GM19438 (cell line): ENCODE measurements at regions not wholly inside any gene's neighbourhood (a gene's known extent, or its start where the extent isn't known, plus 50 kb on each side); places are given as distances from the start of the nearest gene placed in this dataset.
"Not testable (repeated sequence)": the region's sequence is repeated elsewhere in the genome, so short reads cannot be mapped to it uniquely, and the experiment has no call there.

Source experiments
- ATAC-seq: cut with Tn5 transposase; IDR thresholded peaks from one replicate; pipeline ENCODE4 v1.9.1; 2021; ENCODE audit warnings: low read depth; ENCODE audit not compliant: unreplicated experiment

DNA sequence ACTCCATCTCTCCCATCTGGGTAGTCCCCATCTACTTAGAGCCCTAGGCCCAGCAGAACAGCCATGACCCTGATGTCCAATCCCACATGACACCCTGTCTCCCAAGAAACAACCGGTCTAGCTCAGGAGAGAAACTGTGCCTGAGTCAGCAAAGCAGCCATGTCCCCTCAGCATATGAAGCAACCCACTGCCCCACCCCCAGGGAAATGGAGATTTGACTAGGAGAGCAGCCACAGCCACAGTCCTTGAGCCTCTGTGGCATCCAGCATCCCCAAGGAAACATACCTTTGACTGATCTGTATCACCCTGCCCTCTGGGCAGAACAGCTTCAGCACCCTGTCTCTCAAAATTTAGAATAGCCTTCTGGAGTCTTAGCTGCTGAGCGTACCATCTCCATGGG is 641.9 kb upstream of the FBXO33 start:
- ATAC-seq = no peak

DNA sequence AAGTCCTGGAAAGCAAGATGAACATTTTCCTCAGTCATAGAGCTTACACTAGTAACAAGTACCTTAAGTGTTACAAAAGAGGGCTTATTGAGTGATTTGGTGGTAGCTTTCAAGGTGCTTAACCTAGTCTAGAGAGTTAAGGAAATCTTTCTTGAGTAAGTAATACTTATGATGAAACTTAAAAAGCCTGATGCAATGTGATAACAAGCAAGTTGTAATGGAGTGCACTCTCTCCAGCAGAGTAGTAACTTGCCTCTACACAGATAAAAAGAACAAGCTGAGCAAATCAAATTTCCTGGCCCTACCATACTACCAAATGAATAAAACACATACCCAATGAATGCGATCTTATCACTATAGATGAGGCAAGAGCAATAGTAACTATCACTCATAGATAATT is 639.9 kb upstream of the FBXO33 start:
- ATAC-seq = no peak

DNA sequence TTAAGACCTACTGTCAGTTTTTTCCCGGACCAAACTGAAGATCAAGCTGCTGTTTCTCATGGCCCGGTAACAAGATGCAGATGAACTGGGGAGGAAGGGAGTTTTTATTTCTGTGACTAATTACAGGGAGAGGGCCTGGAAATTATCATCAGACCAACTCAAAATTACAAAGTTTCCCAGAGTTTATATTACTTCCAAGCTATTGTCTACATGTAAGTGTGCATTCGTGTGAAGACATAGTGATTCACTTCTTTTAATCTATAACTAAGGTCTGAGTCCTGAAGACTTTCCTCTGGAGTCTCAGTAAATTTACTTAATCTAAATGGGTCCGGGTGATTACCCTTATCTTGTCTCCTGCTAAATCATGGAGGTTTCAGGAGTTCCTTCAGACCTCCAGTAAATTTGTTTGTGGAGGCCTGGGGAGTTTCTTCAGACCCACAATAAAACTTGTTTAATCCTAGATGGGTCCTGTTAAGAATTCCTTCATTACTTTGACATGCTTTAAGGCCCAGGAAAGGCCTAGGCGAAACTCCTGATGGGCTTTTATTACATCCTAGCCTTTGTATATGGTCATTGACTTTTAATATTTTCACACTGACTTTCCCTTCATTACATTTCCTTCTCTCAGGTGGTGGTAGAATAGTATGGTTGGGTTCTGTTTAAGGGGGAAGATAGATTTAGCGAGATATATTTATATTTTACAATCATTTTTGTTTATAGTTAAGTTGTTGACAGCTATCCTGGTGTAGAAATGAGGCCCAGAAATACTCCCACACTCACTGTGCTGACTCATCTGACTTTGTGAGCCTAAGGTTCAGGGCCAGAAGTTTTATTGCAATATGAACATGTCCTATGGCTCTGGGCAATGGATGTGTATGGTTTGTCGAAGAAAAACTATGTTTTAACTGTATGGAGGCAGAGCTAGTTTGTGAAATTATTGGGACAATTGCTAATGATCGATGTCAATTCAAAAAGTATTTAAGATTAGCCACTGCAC is 627.0 kb upstream of the FBXO33 start:
- ATAC-seq = no peak

DNA sequence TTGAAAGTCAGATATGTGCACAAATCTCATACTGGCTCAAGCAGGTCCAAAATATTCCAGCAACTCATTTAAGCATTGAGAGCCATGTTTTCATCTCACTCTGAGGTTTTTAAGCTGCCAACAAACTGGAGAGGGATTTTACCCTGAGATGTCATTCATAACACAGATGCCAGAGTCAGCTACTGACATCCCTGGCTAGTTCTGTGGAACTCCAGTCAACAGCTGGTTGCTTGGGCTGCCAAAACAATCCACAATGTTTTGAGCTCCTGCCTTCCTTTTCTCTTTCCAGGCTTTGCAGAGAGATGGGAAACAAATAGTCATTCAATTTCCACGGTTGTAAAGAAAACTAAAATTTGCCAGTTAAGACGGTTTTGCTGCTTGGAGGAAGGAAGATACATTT is 621.2 kb upstream of the FBXO33 start:
- no peak for ATAC-seq

DNA sequence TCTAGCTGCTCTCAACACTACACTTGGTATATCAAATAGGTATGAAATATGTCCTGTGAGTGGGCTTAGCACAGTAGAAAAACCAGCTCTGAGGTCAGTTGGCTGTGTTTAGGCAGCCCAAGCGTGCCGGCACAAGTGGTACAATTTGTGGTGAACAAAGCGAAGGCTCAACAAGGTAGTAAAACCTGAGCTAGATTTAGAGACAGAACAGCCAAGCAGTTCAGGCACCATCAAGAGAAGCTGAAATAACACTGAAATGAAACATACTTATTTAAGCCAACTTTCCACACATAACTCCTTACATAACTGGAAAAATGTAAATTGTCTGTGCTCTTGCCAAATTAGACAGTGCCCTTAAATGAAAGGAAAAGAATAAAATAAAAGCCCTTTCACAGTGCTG is 596.8 kb upstream of the FBXO33 start:
- ATAC-seq = no peak

DNA sequence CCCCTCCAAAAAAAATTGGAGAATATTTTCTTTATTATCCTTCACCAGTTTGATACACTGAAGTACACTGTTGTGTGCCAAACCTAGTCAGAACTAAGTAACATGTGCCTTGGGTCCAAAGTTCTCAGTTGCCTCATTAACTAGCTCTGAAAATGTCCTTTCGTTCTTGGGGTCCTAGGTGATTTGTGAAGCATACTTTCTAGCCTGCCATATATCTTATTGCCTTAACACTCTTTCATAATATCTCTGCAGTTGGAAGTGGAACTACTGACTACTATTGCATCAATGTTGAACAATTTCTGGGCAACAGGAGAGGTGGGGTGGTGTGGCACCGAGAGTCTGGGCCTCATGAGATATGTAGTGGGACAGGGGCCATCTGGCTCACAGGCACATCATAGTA is 592.9 kb upstream of the FBXO33 start:
- ATAC-seq = no peak

DNA sequence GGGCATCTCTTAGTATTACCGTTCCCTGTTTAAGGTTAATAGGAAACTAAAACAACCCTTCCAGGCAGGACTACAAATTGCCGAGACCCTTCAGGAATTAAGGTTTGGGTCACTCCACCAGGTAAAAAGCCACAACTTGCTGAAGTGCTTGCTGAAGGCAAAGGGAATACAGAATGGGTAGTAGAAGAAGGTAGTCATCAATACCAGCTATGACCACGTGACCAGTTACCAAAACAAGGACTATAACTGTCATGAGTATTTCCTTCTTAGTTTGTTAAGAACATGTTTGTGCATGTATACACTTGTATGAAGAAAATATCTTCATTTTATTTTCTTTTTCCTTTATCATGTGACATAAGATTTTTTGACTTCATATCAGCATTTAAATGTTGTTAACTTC is 578.7 kb upstream of the FBXO33 start:
- ATAC-seq = no peak

DNA sequence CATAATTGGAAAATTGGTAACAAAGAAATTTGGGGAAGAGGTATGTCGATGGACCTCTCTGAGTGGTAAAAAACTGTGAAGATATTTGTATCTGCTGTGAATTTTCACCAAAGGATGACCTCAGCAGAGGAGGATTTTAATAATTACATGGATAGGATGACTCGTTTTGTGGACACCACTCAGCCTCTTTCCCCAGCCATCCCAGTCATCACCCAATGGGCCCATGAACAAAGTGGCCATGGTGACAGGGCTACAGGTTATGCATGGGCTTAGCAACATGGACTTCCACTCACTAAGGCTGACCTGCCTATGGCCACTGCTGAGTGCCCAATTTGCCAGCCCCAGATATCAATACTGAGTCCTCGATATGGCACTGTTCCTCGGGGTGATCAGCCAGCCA is 577.5 kb upstream of the FBXO33 start:
- ATAC-seq = no peak

DNA sequence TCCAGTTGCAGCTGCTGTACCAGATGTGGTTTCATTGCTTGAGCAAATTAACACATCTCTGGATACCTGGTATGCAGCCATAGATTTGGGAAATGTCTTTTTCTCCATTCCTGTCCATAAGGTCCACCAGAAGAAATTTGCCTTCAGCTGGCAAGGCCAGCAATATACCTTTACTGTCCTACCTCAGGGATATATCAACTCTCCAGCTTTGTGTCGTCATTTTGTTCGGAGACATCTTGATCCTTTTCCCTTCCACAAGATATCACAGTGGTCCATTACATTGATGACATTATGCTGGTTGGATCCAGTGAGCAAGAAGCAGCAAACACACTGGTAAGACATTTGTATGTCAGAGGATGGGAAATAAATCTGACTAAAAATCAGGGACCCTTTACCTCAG is 576.1 kb upstream of the FBXO33 start:
- ATAC-seq = not testable (repeated sequence)

DNA sequence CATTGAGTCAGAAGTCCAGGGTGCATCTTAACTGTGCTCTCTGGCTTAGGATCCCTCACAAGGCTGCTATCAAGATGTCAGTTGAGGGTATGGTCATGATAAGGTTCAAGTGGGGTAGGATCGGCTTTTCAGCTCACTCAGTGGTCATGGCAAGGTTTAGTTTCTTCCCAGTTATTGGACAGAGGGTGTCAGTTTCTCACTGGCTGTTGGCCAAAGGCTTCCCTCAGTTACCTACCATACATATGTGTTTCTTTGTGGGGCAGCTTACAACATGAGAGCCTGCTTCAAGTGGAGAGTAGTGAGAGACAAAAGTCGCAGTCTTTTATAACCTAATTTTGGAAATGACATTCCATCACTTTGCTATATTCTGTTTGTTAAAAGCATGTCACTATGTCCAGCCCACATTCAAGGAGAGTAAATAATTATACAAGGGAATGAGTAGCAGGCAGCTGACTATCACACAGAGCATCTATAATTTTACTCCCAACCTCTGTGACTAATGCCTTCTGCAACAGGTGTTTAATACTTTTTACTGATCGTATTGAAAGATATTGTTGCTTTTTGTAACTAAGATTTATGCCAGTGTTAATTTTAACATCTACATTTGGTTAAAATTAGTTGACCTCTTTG is 572.8 kb upstream of the FBXO33 start:
- no peak for ATAC-seq

DNA sequence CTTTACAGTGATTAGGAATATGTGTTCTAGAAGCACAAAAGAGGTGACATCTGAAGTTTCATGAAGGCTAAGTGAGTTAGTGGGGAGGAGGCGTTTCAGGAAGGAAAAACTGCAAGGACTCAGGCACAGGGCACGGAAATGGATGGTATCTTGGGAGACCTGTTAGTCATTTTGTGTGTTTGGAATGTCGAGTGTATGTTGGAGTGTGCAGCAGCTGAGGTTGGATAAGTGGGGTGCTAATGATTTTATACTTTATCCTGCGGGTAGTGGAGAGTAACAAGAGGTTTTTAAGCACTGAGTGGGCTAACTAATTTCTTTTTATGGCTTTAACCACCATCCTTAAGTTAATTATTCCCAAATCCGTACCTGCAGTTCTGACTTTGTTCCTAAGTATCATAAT is 571.5 kb upstream of the FBXO33 start:
- no peak for ATAC-seq

DNA sequence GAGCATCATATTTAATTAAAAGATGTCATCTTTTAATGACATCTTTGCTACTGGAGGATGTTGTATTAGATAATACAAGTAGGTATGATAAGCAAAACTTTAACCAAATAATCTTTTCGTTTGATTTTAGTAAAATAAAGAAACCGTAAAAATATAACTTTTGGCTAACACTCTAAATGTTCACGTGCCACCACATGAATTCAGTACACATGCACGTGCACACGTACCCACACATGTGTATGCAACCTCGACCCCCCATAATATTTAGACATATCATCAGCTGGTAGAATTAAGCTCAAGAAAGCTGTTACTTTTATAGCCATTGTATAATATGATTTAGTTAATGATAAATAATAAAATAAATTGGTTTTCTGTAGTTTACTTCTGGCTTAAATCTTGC is 566.6 kb upstream of the FBXO33 start:
- no peak for ATAC-seq

DNA sequence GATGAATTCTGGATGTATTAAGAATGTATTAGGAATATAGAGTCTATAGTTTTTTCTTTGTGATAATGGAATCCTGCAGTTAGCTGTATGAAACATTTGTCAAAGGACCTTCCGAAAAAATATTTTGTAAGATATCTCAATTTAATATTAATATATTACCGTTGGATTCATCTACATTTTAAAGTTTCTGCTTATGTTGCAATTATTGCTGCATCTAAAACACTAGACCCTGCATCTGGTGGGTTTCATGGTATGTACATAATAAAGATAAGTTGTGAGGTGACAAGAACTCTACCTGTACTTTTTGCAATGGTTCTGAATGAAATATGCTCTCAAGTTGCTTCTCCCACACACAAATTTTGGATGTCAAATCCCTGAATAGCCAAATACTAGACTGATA is 565.9 kb upstream of the FBXO33 start:
- ATAC-seq = no peak

DNA sequence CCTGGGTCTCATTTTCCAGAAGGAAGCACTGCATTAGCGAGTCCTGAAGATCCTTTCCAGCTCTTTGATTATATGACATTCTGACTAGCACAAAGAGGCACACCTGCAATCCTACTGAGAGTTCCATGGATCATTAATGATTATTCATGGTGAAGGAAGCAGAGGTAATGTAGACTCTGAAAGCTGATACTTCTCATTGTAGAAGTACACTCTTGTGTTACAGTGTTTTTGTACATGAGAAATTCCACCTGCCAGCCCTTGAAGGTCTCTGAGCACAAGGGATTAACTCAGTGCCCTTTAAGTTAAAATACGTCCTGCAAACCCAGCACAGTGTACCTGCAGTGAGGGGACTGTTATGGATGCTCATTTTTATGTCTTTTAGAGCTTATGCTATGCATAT is 558.8 kb upstream of the FBXO33 start:
- no peak for ATAC-seq

DNA sequence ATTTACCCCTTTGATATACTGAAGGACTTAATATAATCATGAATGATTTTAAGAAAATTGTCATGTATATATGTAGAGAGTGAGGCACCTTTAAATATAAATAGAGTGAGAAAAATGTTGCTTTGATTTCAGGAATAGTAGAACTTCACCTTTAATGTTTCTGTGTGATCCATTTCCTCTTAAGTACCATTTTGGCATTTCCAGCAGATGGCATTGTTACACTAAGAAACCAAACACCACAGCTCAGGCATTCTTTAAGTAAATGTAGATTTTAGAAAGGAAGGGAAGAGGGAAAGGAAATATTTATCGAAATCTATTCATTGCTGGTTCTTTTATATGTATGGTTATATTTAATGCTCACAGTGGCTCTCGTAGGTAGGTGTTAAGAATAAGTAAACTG is 556.7 kb upstream of the FBXO33 start:
- ATAC-seq = no peak

DNA sequence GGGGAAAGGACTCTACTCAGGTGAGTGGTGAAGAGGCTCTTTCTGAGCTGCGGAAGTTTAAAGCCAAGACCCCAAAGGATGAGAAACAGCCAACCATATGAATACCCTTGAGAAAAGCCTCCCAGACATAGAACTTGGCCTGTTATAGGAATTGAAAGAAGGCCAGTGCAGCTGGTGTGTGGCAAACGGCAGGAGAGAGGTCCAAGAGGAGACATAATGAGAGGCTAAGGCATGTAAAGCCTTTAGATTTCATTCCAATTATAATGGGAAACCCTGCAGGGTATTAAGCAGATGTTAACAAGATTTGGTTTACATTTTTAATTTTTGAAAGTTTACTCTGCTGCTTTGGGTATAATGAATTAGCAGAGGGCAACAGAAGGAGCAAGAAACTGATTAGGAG is 552.1 kb upstream of the FBXO33 start:
- no peak for ATAC-seq

DNA sequence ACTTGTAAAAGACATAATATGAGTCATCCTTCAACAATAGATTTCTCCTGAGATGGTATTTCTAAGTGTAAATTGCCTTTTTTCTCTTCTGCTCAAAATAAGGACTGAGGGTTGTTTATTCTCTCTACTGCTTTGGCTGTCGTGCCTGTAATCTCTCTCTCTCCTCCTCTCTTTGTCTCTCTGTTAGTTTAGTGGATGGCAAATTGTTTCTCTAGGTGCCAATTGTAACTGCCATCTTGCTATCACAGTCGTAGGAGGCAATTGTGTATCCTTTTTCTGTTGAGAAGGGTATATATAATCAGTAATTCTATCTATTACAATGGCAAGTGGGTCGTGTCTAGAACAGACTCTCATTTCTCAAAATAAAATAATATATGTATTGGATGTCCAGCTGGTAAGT is 545.0 kb upstream of the FBXO33 start:
- no peak for ATAC-seq

DNA sequence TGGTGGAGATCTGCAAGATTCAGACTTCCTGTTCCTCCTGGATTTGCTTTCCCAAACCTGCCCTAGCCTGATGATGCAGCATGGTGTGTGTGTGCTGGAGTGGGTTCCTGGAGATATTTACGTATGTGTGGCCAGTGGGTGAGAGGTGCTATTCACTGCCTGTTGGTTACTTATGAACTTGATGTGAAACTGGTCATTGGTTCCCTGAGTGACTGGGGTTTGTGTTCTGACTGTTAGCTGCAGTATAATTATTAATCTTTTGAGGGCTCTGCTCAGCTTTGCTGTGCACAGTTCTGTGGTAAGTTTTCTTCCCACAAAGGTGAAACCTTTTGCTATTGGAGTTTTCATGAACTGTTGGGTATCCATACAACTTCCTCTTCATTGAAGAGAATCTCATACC is 541.8 kb upstream of the FBXO33 start:
- ATAC-seq = peak; percentile 99

DNA sequence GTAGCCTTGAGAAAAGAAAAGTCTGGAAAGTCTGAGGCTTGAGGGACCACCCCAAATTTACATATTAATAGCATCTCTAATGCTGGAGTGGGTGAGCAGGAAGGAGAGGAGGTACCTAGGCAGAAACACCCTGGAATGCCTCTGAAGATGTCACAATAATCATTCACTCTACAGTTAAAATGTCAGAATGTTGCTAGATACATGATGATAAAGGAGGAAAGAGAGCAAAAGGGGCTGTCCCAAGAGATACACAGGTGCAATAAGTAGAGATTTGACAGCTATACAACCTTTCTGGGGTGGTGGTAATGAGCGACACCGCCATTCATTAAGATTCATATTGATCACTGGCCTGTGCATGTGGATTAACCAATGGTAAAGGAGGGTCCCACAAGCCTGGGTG is 540.5 kb upstream of the FBXO33 start:
- ATAC-seq = no peak

DNA sequence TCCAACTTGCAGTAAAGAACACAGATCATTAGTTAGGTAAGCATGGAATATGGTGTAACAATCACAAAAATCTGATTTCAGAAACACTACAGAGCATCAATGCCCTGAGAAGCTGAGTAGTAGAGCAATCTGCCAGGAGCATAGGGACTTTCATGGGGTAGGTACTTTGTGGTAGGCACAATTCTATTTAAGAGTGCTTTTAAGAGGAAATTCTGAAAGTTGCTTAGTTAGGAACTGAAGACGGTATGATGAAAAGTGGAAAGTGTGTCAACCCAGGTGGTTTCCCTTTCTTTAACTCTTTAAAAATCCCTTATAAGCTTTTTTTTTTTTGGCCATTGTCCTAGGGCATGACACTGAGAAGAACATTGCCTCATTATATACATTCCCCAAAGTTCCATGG is 535.7 kb upstream of the FBXO33 start:
- no peak for ATAC-seq

DNA sequence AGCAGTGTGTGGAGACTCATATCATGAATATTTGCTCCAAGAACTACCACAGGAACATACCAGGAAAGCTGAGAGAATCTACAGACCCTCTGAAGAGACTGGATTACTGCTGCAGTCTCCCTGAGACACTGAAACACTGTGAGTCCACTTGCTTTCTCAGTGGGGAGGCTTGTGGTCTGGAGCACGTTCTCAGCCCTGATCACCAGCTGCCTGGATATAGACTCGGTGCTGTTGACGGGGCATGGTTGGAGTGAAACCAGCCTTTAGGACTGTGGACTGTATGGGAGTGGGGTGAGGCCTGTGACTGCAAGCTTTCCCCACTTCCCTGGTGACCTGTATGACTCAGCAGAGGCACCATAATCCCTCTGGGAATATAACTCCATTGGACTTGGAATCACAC is 525.8 kb upstream of the FBXO33 start:
- no peak for ATAC-seq

DNA sequence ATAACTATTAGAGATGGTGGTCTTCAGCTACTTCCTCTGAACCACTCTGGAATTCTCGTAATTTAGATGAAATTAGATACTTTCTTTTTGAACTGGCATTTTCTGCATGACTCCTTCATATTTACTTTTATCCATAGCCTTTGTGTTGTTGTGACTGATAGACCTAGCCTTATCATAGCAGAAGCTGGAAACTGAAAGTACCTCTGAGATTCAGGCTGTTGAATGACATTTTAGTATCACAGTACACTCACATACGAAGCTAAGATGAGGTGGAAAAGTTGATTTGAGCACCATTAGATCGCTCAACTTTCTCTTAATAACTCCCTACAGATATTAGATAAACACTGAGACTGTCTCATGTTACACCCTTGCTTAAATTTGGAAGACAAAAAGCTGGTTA is 525.1 kb upstream of the FBXO33 start:
- ATAC-seq = peak; percentile 52
